ENCODE measurements at regions not wholly inside any gene's neighbourhood (a gene's known extent, or its start where the extent isn't known, plus 50 kb on each side); places are given as distances from the start of the nearest gene placed in this dataset.
A peak's percentile ranks its signal among the peaks of the same experiment; 100 is the strongest.
"Not testable (repeated sequence)": the region's sequence is repeated elsewhere in the genome, so short reads cannot be mapped to it uniquely, and the experiment has no call there.

GRCh38 chr16:32845572-32845971 is 169.6 kb upstream of the TP53TG3 start:
- FAIRE-seq: not testable (repeated sequence)

GRCh38 chr16:32842844-32843243 is 166.9 kb upstream of the TP53TG3 start:
- FAIRE-seq: not testable (repeated sequence)

GRCh38 chr16:32807280-32807679 is 131.3 kb upstream of the TP53TG3 start:
- peak; percentile 85 for FAIRE-seq

GRCh38 chr16:32805639-32806038 is 129.7 kb upstream of the TP53TG3 start:
- peak; percentile 21 for FAIRE-seq

All from endometrium (tissue), 2 donors.